Skeletal muscle satellite cell (primary cell): ENCODE measurements at regions not wholly inside any gene's neighbourhood (a gene's known extent, or its start where the extent isn't known, plus 50 kb on each side); places are given as distances from the start of the nearest gene placed in this dataset.

Experiments
- H3K27me3 ChIP-seq: 2 replicates; pipeline ENCODE4 v1.7.0; 2013; ENCODE audit warnings: low read length; ENCODE audit not compliant: control insufficient read depth, insufficient read depth
- H3K36me3 ChIP-seq: 2 replicates; pipeline ENCODE4 v1.7.0; 2013; ENCODE audit warnings: mild to moderate bottlenecking, control low read depth, low read length; ENCODE audit not compliant: insufficient read depth
- H3K4me1 ChIP-seq: 2 replicates; pipeline ENCODE4 v1.7.0; 2013; ENCODE audit warnings: low read length; ENCODE audit not compliant: control insufficient read depth, insufficient read depth
- H3K4me2 ChIP-seq: 2 replicates; pipeline ENCODE4 v1.7.0; 2013; ENCODE audit warnings: mild to moderate bottlenecking, low read length
- H3K4me3 ChIP-seq: 2 replicates; pipeline ENCODE4 v1.7.0; 2013; ENCODE audit warnings: low read length
- H3K9ac ChIP-seq: 2 replicates; pipeline ENCODE4 v1.7.0; 2013; ENCODE audit warnings: mild to moderate bottlenecking, low read depth, low read length, moderate library complexity
- H3K9me3 ChIP-seq: replicated peaks from 2 replicates; pipeline ENCODE4 v1.7.0; 2013; ENCODE audit warnings: mild to moderate bottlenecking, control low read depth, low read length

DNA sequence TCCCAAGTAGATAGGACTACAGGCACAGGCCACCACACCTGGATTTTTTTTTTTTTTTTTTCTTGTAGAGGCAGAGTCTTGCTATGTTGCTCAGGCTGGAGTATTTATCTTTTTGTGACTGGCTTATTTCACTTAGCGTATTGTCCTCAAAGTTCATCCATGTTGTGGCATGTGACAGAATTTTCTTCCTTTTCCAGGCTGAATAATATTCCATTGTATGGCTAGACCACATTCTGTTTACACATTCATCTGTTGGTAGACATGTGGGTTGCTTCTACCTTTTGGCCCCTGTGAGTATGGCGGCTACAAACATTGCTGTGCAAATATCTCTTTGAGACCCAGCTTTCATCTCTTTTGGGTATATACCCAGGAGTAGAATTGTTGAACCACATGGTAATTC, 160.2 kb upstream of the SMAD3 start:
- H3K4me1 ChIP-seq, result peaks cover 15% of the 10 kb centered on the region

DNA sequence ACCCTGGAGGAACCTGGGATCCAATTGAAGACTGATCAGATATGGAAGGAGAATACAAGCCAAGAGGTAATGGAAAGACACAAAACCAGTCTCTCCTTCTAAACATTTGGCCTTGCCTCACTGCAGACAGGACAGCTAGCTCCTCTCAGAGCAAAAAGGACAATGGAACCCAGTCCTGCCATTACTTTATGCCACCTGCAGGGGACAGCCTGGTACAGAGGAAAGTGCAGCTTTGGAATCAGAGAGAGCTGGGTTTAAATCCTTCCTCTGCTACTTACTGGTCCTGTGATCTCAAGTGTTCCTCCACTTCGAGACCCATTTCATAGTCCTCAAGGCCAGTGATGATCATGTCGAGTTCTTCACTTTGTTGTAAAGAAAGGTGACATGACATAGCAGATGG, 159.4 kb upstream of the SMAD3 start:
- H3K4me1 ChIP-seq, result peaks cover 15% of the 10 kb centered on the region
- H3K9ac ChIP-seq, result no peak overlapping the region
- H3K9me3 ChIP-seq, result no peaks in the 10 kb centered on the region
- no peak overlapping the region for H3K4me3 ChIP-seq
- H3K4me2 ChIP-seq, result no peak overlapping the region
- no peaks in the 10 kb centered on the region for H3K27me3 ChIP-seq
- H3K36me3 ChIP-seq, result no peaks in the 10 kb centered on the region

More for the DNA sequence above, 160.2 kb upstream of the SMAD3 start:
- Histone ChIP-seq H3K36me3 (no peaks in the 10 kb centered on the region), H3K27me3 (no peaks in the 10 kb centered on the region), H3K4me2 (no peak overlapping the region), H3K4me3 (no peak overlapping the region), H3K9ac (no peak overlapping the region), H3K9me3 (no peaks in the 10 kb centered on the region)

DNA sequence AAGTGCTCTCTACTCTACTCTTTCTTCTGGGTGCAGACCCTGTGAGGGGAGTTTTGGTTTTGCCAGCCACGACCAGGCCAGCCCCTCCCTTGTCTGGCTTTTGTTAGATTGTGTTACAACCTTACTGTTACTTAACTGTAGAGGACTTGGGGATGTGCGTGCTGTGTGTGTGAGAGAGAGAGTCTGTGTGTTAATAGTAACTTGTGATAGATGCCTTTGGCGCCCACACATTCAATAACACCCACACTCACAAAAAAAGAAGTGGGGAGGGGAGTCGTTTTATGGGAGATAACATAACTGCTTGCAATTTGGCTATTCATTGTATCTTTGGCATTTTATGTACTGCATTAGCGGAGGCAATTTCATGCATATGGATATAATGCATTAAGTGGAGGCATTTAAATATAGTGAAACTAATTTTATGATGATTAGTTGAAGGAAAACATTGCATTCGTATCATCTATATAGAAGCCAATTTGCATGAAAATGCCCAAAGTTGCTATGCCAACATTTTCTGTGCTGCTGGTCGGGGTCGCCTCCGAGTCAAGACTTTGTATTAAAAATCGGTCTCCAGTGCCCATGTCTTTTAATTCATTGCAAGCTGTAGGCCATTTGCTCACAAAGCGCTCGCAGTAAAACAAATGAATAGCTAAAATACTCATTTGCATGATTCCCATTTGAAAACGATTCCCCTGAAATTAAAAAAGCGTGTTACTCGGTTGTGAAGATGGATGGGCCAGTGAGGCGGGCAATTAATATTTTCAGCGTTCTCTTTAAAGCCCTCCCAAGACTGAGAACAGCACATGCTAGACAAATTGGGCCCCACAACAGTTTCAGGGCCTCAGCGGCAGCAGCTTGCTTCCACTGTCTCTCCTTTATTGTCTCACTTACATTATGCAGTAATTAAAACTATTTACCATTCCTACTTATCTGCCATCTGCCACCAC, 158.5 kb upstream of the SMAD3 start:
- Histone ChIP-seq H3K4me1 (peaks cover 7% of the 10 kb centered on the region), H3K4me3 (no peak overlapping the region), H3K9ac (no peak overlapping the region), H3K27me3 (no peaks in the 10 kb centered on the region), H3K4me2 (no peak overlapping the region), H3K9me3 (no peaks in the 10 kb centered on the region), H3K36me3 (no peaks in the 10 kb centered on the region)

DNA sequence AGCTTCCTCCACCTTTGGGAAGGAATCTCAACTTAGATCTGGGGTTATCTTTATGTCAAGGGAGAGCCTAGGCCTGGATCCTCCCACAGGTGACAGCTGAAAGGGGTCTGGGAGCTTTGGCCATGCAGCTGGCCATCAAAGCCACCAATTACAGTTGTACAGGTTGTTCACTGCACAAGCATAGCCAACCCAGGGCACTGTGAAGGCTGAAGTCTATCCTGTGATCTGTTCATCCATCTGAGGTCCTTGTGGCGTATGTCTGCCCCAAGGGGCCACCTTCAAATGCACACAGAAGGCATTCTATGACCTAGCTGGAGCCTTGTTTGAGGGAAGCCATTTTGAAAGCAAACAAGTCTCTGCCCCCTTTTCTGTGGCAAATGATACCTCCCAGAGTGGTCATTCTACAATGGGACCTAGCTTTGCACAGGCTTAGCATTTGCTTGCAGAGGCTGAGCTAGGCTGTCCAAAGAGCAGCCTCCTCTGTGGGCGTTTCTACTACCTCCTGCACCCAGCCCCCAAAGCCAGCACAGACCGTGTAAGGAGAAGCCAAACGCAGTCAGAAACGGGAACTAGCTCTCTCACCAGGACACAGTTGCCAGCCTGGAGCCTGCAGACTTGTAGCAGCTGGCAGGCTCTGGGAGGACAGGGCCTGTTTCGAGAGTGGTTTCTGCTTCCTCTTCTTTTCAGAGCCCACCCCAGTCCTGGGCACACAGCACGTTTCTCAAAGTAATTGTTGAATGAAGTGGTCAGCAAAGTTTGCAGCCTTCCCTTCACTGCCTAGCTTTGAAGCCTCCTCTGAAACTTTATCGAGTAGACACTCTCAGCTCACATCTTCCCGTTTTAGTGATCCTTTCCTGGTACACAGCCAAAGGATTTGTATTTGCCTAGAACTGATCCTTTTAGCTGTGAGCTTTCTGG, 157.3 kb upstream of the SMAD3 start:
- peaks cover 7% of the 10 kb centered on the region for H3K4me1 ChIP-seq

DNA sequence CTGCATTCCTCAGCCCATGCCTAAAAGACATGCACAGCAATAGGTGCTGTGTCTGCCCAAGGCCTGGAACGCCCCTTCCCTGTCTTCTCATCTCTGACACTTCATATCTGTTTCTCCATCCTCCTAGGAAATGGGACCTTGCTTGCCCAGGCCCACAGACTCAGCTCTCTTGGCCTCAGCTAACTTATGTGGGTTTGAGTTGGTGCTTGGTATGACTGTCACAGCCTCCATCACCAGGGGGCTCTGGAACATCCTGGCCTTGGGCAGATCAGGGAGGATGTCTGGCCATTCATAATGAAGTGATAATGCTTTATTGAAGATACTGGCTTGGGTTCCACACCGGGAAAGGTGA, 156.7 kb upstream of the SMAD3 start:
- H3K27me3 ChIP-seq, result no peaks in the 10 kb centered on the region
- no peak overlapping the region for H3K4me3 ChIP-seq
- H3K9me3 ChIP-seq, result no peaks in the 10 kb centered on the region
- no peak overlapping the region for H3K4me2 ChIP-seq
- no peak overlapping the region for H3K9ac ChIP-seq
- H3K36me3 ChIP-seq, result no peaks in the 10 kb centered on the region
- H3K4me1 ChIP-seq, result peaks cover 7% of the 10 kb centered on the region

More for the DNA sequence above, 157.3 kb upstream of the SMAD3 start:
- no peak overlapping the region for H3K9ac ChIP-seq
- no peaks in the 10 kb centered on the region for H3K27me3 ChIP-seq
- peak overlapping the region; percentile 5 for H3K4me2 ChIP-seq
- H3K4me3 ChIP-seq, result no peak overlapping the region
- H3K9me3 ChIP-seq, result no peaks in the 10 kb centered on the region
- no peaks in the 10 kb centered on the region for H3K36me3 ChIP-seq

DNA sequence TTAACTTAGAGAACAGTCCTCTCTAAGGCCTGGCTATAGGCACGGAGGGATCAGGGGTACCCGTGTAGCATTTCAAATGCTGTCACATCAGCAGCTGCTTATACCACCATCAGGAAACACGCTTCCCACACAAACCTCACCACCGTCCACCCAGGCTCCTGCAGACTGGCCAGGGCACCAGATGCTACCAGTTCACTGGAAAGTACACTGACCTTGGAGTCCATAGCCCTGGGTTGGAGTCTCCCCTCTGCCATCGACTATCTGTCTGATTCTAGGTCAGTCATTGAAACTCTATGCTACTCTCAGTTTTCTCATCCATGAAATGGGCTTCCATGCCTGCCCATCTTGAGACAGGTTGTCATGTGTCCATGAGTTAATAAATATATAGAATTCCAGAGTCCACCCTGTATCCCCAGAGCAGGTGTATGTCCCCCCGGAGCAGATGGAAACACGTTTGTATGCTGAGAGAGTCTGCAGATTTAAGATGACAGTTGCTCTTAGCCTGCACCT, 156.0 kb upstream of the SMAD3 start:
- Histone ChIP-seq H3K4me1 (peaks cover 7% of the 10 kb centered on the region), H3K9me3 (no peaks in the 10 kb centered on the region), H3K9ac (no peak overlapping the region), H3K27me3 (no peaks in the 10 kb centered on the region), H3K4me3 (no peak overlapping the region), H3K4me2 (no peak overlapping the region), H3K36me3 (no peaks in the 10 kb centered on the region)

DNA sequence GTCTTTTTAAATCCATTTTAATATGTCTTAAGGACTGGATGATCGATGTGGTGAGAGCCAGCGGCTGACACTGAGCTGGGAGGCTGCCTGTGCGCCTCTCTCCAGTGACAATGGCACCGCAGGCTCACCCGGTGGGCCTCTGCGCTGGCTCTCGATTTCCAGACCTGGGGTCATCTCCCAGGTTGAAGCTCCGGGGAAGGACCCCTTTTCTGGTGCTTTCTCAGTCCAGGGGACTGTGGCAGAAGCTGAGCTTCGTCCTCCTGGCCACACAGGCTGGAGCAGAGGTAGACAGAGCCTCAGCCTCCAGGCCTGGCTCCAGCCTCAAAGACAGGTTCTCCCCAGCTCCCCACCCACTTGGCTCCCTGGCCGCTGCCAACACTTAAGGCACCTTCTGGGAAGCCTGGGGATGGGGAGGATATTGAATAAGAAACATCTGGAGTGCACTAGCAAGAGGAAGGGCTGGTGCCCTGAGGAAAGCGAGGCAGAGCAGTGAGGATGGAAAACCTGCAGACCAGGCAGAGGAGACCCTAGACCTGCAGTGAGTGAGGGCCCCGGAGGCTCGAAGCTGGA, 154.2 kb upstream of the SMAD3 start:
- Histone ChIP-seq H3K4me3 (no peak overlapping the region), H3K36me3 (no peaks in the 10 kb centered on the region), H3K9me3 (no peaks in the 10 kb centered on the region), H3K4me1 (peaks cover 7% of the 10 kb centered on the region), H3K27me3 (no peaks in the 10 kb centered on the region), H3K4me2 (no peak overlapping the region), H3K9ac (no peak overlapping the region)

DNA sequence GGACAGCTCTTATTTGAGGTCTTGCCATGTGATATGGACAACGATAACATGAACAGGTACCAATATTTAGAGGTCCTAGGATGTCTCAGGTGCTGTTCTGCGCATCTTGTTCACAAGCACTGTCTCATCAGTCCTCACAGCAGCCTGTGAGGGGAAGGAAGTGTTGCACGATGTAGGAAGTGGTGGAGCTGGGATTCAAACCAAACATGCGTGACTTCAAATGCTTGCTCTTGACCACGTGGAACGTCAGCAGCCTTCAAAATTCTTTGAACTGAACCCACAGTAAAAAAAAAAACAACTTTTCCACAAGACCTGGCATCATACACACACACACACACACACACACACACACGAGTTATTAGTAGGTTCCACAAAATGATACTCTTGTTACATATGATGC, 153.4 kb upstream of the SMAD3 start:
- H3K9me3 ChIP-seq, result no peaks in the 10 kb centered on the region
- no peak overlapping the region for H3K4me2 ChIP-seq
- H3K4me3 ChIP-seq, result no peak overlapping the region
- no peak overlapping the region for H3K9ac ChIP-seq
- H3K36me3 ChIP-seq, result no peaks in the 10 kb centered on the region
- peaks cover 7% of the 10 kb centered on the region for H3K4me1 ChIP-seq
- H3K27me3 ChIP-seq, result no peaks in the 10 kb centered on the region

DNA sequence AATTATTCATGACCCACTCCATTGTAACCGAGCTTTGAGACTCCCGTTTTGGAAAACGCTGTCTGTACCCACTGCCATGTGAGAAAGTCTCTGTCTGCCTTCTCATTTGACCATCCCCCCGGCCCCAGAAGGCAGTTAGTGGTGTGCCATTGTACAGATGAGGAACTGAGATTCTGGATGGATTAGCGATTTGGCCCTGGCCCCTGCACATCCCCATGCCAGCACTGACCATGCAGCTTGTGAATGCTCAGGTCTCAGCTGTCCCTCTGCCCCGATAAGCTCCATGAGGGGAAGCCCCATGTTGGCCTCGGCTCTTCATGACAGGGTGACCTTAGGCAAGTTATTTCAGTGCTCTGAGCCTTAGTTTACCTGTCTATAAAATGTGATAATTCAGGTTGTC, 153.0 kb upstream of the SMAD3 start:
- no peak overlapping the region for H3K4me3 ChIP-seq
- H3K9me3 ChIP-seq, result no peaks in the 10 kb centered on the region
- H3K9ac ChIP-seq, result no peak overlapping the region

DNA sequence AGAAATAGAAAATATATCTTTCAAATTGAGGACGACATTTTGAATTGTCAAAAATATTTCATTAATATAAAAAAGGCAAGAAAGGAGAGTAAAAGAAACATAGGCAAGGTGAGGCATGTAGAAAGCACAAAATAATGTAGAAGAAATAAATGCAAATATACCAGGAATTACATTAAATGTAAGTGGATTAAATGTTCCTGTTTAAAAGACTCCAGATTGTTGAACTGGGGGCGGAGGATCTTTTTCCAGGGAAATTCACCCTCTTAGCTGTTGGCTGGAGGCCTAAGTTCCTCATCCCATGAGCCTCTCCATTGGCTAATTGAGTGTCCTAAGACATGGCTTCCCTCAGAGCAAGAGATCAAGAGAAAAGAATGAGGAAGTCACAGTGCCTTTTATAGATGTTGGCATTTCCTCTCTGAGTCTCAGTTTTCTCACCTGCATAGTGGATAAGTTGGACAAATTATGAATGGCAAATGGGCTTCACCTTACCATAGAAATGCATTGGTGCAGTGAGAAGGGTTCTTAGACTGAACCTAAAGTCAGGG, 147.4 kb upstream of the SMAD3 start:
- Histone ChIP-seq H3K36me3 (no peaks in the 10 kb centered on the region), H3K27me3 (no peaks in the 10 kb centered on the region), H3K4me2 (no peak overlapping the region), H3K9ac (no peak overlapping the region), H3K9me3 (peaks cover 7% of the 10 kb centered on the region), H3K4me1 (no peaks in the 10 kb centered on the region), H3K4me3 (no peak overlapping the region)

More for the DNA sequence above, 153.0 kb upstream of the SMAD3 start:
- no peaks in the 10 kb centered on the region for H3K36me3 ChIP-seq
- no peaks in the 10 kb centered on the region for H3K27me3 ChIP-seq
- peaks cover 7% of the 10 kb centered on the region for H3K4me1 ChIP-seq
- no peak overlapping the region for H3K4me2 ChIP-seq

DNA sequence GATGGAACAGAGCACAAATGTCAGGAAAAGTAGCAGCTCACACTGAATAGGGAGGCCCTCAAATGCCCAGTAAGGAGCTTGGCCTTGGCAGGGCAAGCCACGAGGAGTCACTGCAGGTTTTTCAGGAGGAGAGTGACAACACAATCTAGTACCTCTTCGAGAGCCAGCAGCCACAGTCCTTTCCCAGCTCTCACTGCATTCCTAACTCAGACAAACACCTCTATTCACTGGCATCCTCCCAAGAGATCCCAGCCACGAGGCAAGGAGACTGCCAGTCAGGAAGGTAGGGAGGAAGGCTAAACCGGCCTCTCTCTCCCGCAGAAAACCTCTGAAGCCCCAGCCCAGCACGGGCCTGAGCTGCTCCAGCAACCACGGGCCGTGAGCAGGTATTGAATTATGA, 146.0 kb upstream of the SMAD3 start:
- no peak overlapping the region for H3K4me3 ChIP-seq
- H3K9ac ChIP-seq, result no peak overlapping the region
- no peaks in the 10 kb centered on the region for H3K27me3 ChIP-seq
- no peaks in the 10 kb centered on the region for H3K36me3 ChIP-seq
- no peaks in the 10 kb centered on the region for H3K4me1 ChIP-seq
- H3K4me2 ChIP-seq, result no peak overlapping the region
- peaks cover 7% of the 10 kb centered on the region for H3K9me3 ChIP-seq
